ENCODE measurements at regions not wholly inside any gene's neighbourhood (a gene's known extent, or its start where the extent isn't known, plus 50 kb on each side); places are given as distances from the start of the nearest gene placed in this dataset.

- no peak for TF ChIP-seq CTCF (conservative IDR thresholded peaks at IDR 0.05)
- TF ChIP-seq ZFX (IDR thresholded peaks at IDR 0.05), result no peak
Observed at GRCh38 chr4:156578005-156578404, 393.6 kb downstream of the PDGFC start.
